Tibial nerve (tissue), 3 donors: ENCODE measurements at regions not wholly inside any gene's neighbourhood (a gene's known extent, or its start where the extent isn't known, plus 50 kb on each side); places are given as distances from the start of the nearest gene placed in this dataset.

Experiments
- CTCF ChIP-seq, 5 experiments: fragments of 200-600 bp in 3 of 5; fragments of 450-650 bp in 2 of 5; sonication (generic) in 3 of 5; IDR thresholded peaks; one replicate each; pipeline ENCODE4 v1.5.1; 2016 to 2019; ENCODE audit warnings: antibody characterized with exemption in 5 of 5, mild to moderate bottlenecking in 3 of 5, moderate library complexity in 2 of 5
- POLR2A ChIP-seq, 2 donors: fragments of 450-650 bp; IDR thresholded peaks; one replicate each; pipeline ENCODE4 v1.6.1; 2017; ENCODE audit warnings: antibody characterized with exemption in 2 of 2, mild to moderate bottlenecking in 2 of 2, moderate library complexity in 2 of 2

- TF ChIP-seq CTCF (IDR thresholded peaks at IDR 0.05) (no peak), POLR2A (IDR thresholded peaks at IDR 0.05) (no peak)
Measured at GRCh38 chr14:84361476-84361875, 1168.5 kb upstream of the FLRT2 start.
